HG03520 (cell line): ENCODE measurements at regions not wholly inside any gene's neighbourhood (a gene's known extent, or its start where the extent isn't known, plus 50 kb on each side); places are given as distances from the start of the nearest gene placed in this dataset.
"Not testable (repeated sequence)": the region's sequence is repeated elsewhere in the genome, so short reads cannot be mapped to it uniquely, and the experiment has no call there.

Experiments used
- ATAC-seq: cut with Tn5 transposase; IDR thresholded peaks from one replicate; pipeline ENCODE4 v1.9.1; 2021; ENCODE audit warnings: mild to moderate bottlenecking, moderate library complexity; ENCODE audit not compliant: unreplicated experiment

DNA sequence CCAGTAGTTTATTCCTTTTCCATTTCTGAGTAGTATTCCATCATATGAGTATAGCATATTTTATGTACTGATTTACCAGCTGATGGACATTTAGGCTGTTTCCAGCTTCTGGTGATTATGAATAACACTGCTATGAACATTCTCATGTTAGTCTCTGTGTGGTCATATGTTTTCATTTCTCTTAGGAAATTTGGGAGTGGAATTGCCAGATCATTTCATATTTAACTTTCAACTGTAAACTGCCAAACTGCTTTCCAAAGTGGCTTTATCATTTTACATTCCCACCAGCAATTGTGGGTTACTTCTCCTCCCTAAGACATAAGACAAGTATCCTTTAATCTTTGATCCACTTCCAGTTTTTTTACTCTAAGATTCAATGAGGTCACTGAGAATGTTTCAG, 85.7 kb upstream of the RALGPS2 start:
- ATAC-seq: no peak

DNA sequence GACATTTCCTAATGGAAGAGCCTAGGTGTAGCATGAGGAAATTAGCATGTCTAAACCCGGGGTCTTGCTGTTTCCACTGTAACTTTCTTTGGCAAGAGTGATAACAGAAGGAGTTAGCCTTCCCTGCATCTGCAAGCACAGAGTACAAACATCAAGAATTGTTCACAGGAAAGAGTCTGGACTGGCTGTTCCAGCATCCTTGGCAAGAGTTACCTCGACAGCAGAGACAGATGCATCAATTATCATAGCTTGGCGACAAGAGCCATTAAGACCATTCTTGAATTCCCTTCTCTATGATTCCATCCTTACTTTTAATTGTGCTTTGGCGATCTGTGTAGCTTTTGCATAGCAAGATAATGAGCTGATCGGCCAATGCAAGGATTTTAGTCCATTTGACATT, 82.8 kb upstream of the RALGPS2 start:
- no peak for ATAC-seq

DNA sequence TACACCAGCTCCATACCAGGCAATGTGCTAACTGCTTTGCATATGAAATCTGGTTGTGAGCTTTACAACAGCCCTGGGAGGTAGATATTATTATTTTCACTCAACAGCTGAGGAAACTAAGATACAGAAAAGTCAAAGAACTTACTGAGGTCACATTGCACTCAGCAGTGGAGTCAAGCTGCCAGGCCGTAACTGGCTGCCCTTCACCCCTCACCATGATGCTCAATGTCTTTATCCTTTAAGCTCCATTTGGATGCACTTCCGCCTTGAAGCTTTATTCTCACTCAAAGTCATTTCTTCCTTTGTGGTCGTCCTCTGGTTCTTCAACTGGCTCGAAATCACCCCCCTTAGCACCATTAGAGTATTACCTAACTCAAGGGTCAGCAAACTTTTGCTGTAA, 81.7 kb upstream of the RALGPS2 start:
- no peak for ATAC-seq

DNA sequence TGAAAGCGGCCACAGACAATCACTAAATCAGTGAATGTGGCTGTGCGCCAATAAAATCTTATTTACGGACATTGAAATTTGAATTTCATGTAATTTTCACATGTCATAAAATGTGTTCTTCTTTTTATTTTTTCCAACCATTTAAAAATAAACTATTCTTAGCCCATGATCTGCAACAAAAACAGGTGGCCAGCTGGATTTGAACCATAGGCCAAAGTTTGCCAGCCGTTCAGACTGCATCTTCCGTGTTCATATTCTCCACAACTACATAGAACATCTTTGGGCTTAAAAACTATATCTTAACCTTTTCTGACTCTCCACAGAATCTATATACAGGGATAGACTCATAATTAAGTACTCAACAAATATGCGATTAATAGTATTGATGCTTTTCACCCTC, 81.2 kb upstream of the RALGPS2 start:
- no peak for ATAC-seq

DNA sequence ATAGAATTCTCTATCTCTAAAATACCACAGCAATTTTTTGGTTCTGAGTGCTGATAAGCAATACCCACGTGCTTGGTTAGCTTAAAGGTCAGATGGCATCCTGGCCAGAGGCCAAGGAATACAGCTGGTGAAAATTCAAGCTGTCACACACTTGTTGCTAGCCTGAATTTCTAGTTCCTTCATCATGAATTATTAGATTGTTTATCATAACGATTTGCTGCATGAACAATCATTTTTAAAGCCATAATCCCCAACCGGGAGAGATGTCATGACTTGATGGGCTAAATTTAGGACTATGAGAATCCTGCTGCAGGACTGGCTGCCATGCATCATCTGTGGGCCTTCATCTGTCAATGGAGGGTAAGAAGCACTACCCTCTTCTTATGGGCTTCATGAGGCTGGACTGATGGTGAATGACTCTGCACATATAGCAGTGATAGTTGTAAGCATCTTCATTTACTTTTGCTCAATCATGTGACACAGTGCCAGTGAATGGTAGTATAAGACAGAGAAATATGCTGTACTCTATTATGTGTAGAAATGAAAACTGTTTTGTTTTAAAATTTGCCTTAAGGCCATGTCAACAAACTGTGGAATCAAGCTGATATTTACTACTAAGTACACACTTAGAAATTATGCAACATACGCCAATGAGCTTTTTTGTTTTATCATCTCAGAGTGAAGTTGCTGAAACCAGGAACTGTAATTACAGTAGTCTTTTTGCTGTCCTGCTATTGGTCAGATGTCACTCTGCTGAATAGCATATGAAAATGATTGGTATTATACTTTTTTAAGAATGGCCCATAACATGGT, 80.5 kb upstream of the RALGPS2 start:
- ATAC-seq: no peak

- ATAC-seq: no peak
Measured at GRCh38 chr1:178645157-178645807, 79.8 kb upstream of the RALGPS2 start.

- no peak for ATAC-seq
Measured at GRCh38 chr1:178645808-178646200, 79.2 kb upstream of the RALGPS2 start.

DNA sequence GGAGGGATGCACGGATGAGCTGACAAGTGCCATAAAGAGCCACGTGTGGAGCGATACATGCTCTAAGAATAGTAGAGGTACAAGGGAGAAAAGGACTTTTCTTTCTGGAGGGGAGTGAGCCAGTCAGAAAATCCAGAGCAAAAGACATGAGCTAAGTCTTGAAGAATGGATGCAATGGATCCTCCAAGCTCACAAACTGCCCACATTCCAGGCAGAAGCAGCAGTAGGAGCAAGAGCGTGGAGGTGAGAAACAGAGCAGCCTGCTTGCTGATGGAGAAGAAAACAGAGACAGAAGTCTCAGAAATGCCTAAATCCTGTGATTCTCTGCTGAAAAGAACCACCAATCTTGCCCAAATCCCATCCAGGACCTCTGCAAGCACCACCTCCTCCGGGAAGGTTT, 78.2 kb upstream of the RALGPS2 start:
- ATAC-seq: no peak

DNA sequence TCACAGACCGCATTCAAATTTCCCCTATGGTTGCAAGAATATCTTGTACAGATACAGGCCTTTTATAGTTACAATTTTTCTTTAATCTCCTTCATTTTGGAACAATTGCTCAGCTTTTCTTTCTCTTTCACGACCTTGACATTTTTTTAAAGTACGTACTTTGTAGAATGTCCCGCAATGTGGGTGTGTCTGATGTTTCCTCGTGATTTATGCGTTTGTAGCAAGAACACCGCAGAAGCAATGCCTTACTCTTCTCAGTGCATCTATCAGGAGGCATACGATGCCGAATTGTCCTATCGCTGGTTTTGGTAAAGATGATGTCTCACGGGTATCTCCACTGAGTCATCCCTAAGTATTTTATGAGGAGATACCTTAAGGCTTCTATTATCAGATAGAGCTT, 76.9 kb upstream of the RALGPS2 start:
- ATAC-seq: no peak

- no peak for ATAC-seq
Measured at GRCh38 chr1:178649582-178650350, 75.3 kb upstream of the RALGPS2 start.

- no peak for ATAC-seq
Measured at GRCh38 chr1:178650934-178651511, 74.0 kb upstream of the RALGPS2 start.

DNA sequence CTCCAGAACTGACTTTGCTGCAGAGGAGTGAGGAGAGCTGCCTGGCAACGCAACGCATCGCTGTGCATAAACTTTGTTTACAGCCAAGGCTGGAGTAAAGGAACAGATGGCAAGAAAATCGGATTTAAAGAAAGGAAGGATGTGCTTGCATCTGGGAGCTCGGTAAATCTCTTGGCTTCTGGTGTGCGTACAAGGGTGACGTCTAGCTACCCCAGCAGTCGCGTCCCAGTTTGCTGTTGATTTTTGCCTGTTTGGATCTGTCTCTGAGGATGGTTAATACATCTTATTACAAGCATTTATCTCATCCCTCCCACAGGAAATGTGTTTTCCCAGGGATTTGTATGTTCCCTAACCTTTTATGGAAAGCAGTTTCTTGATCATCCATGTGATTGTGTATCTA, 73.3 kb upstream of the RALGPS2 start:
- ATAC-seq: no peak

- ATAC-seq: no peak
Measured at GRCh38 chr1:178652506-178653490, 72.2 kb upstream of the RALGPS2 start.

- ATAC-seq: peak; percentile 56
Measured at GRCh38 chr1:178659789-178660208, 65.2 kb upstream of the RALGPS2 start.

GRCh38 chr1:178660461-178660860, 64.6 kb upstream of the RALGPS2 start:
- no peak for ATAC-seq

- peak; percentile 69 for ATAC-seq
Measured at GRCh38 chr1:178664278-178664677, 60.8 kb upstream of the RALGPS2 start.

GRCh38 chr1:178665579-178665978, 59.5 kb upstream of the RALGPS2 start:
- no peak for ATAC-seq

GRCh38 chr1:178666891-178667290, 58.2 kb upstream of the RALGPS2 start:
- ATAC-seq: not testable (repeated sequence)

- ATAC-seq: no peak
Measured at GRCh38 chr1:178672434-178672833, 52.6 kb upstream of the RALGPS2 start.

DNA sequence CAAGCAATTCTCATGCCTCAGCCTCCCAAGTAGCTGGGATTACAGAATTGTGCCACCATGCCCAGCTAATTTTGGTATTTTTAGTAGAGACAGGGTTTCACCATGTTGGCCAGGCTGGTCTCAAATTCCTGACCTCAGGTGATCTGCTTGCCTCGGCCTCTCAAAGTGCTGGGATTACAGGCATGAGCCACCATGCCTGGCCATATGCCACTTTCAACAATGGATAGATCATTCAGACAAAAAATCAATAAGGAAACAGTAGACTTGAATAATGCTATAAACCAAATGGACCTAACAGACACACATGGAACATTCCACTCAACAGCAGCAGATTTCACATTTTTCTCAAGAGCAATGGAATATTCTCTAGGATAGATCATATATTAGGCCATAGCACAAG, 50.5 kb upstream of the RALGPS2 start:
- ATAC-seq: not testable (repeated sequence)
